ENCODE measurements at regions not wholly inside any gene's neighbourhood (a gene's known extent, or its start where the extent isn't known, plus 50 kb on each side); places are given as distances from the start of the nearest gene placed in this dataset.
A peak's percentile ranks its signal among the peaks of the same experiment; 100 is the strongest.

GRCh38 chr1:188188317-188188716, 1359.6 kb downstream of the PLA2G4A start:
- no peaks in the 10 kb centered on the region for H3K9me2 ChIP-seq (ENCODE audit: insufficient read depth, low read length)
- no peaks in the 10 kb centered on the region for H3K36me3 ChIP-seq (ENCODE audit: insufficient read depth, low read length)
- no peaks in the 10 kb centered on the region for H3K9me3 ChIP-seq (ENCODE audit: low read length)
- H3K79me2 ChIP-seq (replicated peaks; ENCODE audit: insufficient read depth, low read length): no peaks in the 10 kb centered on the region
- H4K20me1 ChIP-seq (ENCODE audit: insufficient read depth): no peaks in the 10 kb centered on the region
- no peak overlapping the region for H3K27ac ChIP-seq (ENCODE audit: low read length)
- H3K9ac ChIP-seq (ENCODE audit: low read length): no peak overlapping the region
- H3K4me3 ChIP-seq (ENCODE audit: low read length): no peak overlapping the region
- H3F3A ChIP-seq (ENCODE audit: insufficient read depth, low read length, poor library complexity, severe bottlenecking): no peaks in the 10 kb centered on the region
- no peak for TF ChIP-seq RAD21 (conservative IDR thresholded peaks at IDR 0.05)
- no peak for TF ChIP-seq TAF1 (IDR thresholded peaks at IDR 0.05; ENCODE audit: low read depth)
- no peak for TF ChIP-seq EP300 (conservative IDR thresholded peaks at IDR 0.05; ENCODE audit: poor library complexity, severe bottlenecking)
- no peak for TF ChIP-seq REST (IDR thresholded peaks at IDR 0.05; ENCODE audit: borderline replicate concordance)
- no peak for TF ChIP-seq CTCF (IDR thresholded peaks at IDR 0.05; ENCODE audit: poor library complexity, severe bottlenecking)
- TF ChIP-seq EZH2 (IDR thresholded peaks at IDR 0.05; ENCODE audit: borderline replicate concordance, insufficient read depth, low read length, poor library complexity, severe bottlenecking): no peak
- TF ChIP-seq SMC3 (conservative IDR thresholded peaks at IDR 0.05; ENCODE audit: poor library complexity): no peak
- TF ChIP-seq MXI1 (conservative IDR thresholded peaks at IDR 0.05; ENCODE audit: poor library complexity, severe bottlenecking): no peak
- no peaks in the 10 kb centered on the region for H3K27me3 ChIP-seq (ENCODE audit: insufficient read depth, low read depth, low read length)
- H3K4me2 ChIP-seq (ENCODE audit: low read length): no peak overlapping the region
- no peak overlapping the region for H2AFZ ChIP-seq (ENCODE audit: low read depth, low read length)

DNA sequence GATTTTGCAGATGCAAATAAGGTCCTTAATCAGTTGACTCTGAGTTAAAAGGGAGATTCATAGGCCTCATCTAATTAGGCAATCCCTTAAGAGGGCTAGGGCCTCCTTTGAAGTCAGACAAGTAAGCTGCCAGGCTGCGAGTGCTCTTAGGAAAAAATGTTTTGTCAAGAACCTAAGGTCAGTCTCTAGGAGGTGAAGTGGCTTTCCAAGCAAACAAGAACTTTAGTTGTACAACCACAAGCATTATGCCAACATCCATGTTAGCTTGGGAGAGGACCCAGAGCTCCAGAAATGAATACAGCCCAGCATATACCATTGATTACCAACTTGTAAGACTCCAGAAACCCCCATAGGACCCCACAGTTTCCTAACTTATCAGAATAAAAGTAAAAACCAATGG, 1366.2 kb downstream of the PLA2G4A start:
- Histone ChIP-seq H3K4me2 (ENCODE audit: low read length) (no peak overlapping the region), H3F3A (ENCODE audit: insufficient read depth, low read length, poor library complexity, severe bottlenecking) (no peaks in the 10 kb centered on the region), H4K20me1 (ENCODE audit: insufficient read depth) (no peaks in the 10 kb centered on the region), H3K27me3 (ENCODE audit: insufficient read depth, low read depth, low read length) (no peaks in the 10 kb centered on the region), H3K4me3 (ENCODE audit: low read length) (no peak overlapping the region), H3K79me2 (replicated peaks; ENCODE audit: insufficient read depth, low read length) (no peaks in the 10 kb centered on the region), H3K9me3 (ENCODE audit: low read length) (no peaks in the 10 kb centered on the region), H2AFZ (ENCODE audit: low read depth, low read length) (no peak overlapping the region), H3K36me3 (ENCODE audit: insufficient read depth, low read length) (no peaks in the 10 kb centered on the region), H3K9me2 (ENCODE audit: insufficient read depth, low read length) (no peaks in the 10 kb centered on the region), H3K27ac (ENCODE audit: low read length) (no peak overlapping the region), H3K9ac (ENCODE audit: low read length) (no peak overlapping the region)
- no peak for TF ChIP-seq POLR2AphosphoS5 (IDR thresholded peaks at IDR 0.05)
- TF ChIP-seq EZH2 (IDR thresholded peaks at IDR 0.05; ENCODE audit: borderline replicate concordance, insufficient read depth, low read length, poor library complexity, severe bottlenecking): no peak

DNA sequence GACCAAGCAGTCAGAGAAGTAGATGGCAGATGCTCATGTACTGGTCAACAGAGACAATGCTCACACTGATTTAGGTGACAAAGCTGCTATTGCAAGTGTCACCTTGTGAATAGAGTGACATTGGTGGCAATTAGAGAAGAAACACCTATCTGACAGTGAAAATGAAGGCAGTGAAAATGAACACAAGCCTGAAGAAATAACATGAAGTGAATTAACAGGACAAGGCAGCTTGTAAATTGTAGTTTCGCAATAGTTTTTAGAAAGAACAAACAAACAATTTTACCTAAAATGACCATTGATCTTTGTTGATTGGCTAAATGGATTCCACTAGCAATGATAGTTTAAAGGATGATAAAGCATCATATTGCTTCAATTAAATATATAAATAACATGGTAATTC, 1389.5 kb downstream of the PLA2G4A start:
- Histone ChIP-seq H3K36me3 (ENCODE audit: insufficient read depth, low read length) (no peaks in the 10 kb centered on the region), H2AFZ (ENCODE audit: low read depth, low read length) (no peak overlapping the region), H3K4me2 (ENCODE audit: low read length) (no peak overlapping the region), H3K79me2 (replicated peaks; ENCODE audit: insufficient read depth, low read length) (no peaks in the 10 kb centered on the region), H3K27ac (ENCODE audit: low read length) (no peak overlapping the region), H3K27me3 (ENCODE audit: insufficient read depth, low read depth, low read length) (no peaks in the 10 kb centered on the region), H3K9ac (ENCODE audit: low read length) (no peak overlapping the region), H4K20me1 (ENCODE audit: insufficient read depth) (no peaks in the 10 kb centered on the region), H3K4me3 (ENCODE audit: low read length) (no peak overlapping the region), H3K9me3 (ENCODE audit: low read length) (no peaks in the 10 kb centered on the region), H3F3A (ENCODE audit: insufficient read depth, low read length, poor library complexity, severe bottlenecking) (no peaks in the 10 kb centered on the region), H3K9me2 (ENCODE audit: insufficient read depth, low read length) (no peaks in the 10 kb centered on the region)
- TF ChIP-seq POLR2AphosphoS5 (IDR thresholded peaks at IDR 0.05): peak; percentile 47
- peak; percentile 67 for TF ChIP-seq EP300 (conservative IDR thresholded peaks at IDR 0.05; ENCODE audit: poor library complexity, severe bottlenecking)
- TF ChIP-seq MXI1 (conservative IDR thresholded peaks at IDR 0.05; ENCODE audit: poor library complexity, severe bottlenecking): no peak
